Smooth muscle cell (in vitro differentiated cells): ENCODE measurements at regions not wholly inside any gene's neighbourhood (a gene's known extent, or its start where the extent isn't known, plus 50 kb on each side); places are given as distances from the start of the nearest gene placed in this dataset.

ENCODE experiments used
- DNase-seq: peaks from one replicate; lab custom pipeline; 2025; ENCODE audit not compliant: unreplicated experiment; lab: John Stamatoyannopoulos, UW
- H2AFZ ChIP-seq: fragments of 200-600 bp; sonication (generic); 2 replicates; pipeline ENCODE4 v1.6.0; 2016; ENCODE audit warnings: antibody characterized with exemption, low read depth, mild to moderate bottlenecking
- H3F3A ChIP-seq: fragments of 200-600 bp; sonication (generic); 2 replicates; pipeline ENCODE4 v1.6.0; 2017; ENCODE audit warnings: antibody characterized with exemption, low read depth
- H3K27ac ChIP-seq: fragments of 200-600 bp; sonication (generic); 2 replicates; pipeline ENCODE4 v1.5.1; 2016; ENCODE audit warnings: low read depth, mild to moderate bottlenecking
- H3K27me3 ChIP-seq: fragments of 200-600 bp; sonication (generic); 2 replicates; pipeline ENCODE4 v1.6.1; 2016; ENCODE audit warnings: low read depth, mild to moderate bottlenecking
- H3K36me3 ChIP-seq: fragments of 200-600 bp; sonication (generic); 2 replicates; pipeline ENCODE4 v1.5.1; 2016; ENCODE audit warnings: low read depth
- H3K4me1 ChIP-seq: fragments of 200-600 bp; sonication (generic); 2 replicates; pipeline ENCODE4 v1.5.1; 2016; ENCODE audit warnings: low read depth
- H3K4me2 ChIP-seq: fragments of 200-600 bp; sonication (generic); 2 replicates; pipeline ENCODE4 v1.6.0; 2016; ENCODE audit warnings: mild to moderate bottlenecking
- H3K4me3 ChIP-seq: fragments of 200-600 bp; sonication (generic); 2 replicates; pipeline ENCODE4 v1.5.1; 2016; ENCODE audit warnings: mild to moderate bottlenecking
- H3K79me2 ChIP-seq: fragments of 200-600 bp; sonication (generic); 2 replicates; pipeline ENCODE4 v1.6.0; 2016; ENCODE audit warnings: low read depth, mild to moderate bottlenecking
- H3K9ac ChIP-seq: fragments of 200-600 bp; sonication (generic); 2 replicates; pipeline ENCODE4 v1.6.0; 2016; ENCODE audit warnings: low read depth
- H3K9me3 ChIP-seq: fragments of 200-600 bp; sonication (generic); replicated peaks from 2 replicates; pipeline ENCODE4 v1.5.1; 2016; ENCODE audit warnings: low read depth
- H4K20me1 ChIP-seq: fragments of 200-600 bp; sonication (generic); 2 replicates; pipeline ENCODE4 v1.6.0; 2016; ENCODE audit warnings: low read depth
- WGBS: methylation state at CpG from one replicate; pipeline ENCODE4 v1.1.7; 2016; ENCODE audit warnings: low lambda C conversion rate; 5-methylcytosine and 5-hydroxymethylcytosine counted together
- TF ChIP-seq, protein P1 (sequence below): fragments of 200-600 bp; sonication (generic); IDR thresholded peaks from 2 replicates; pipeline ENCODE4 v1.5.1; 2017; ENCODE audit warnings: borderline replicate concordance, mild to moderate bottlenecking, antibody characterized with exemption; ENCODE audit not compliant: insufficient read depth, poor library complexity, severe bottlenecking

GRCh38 chr2:45315861-45316260, 295.2 kb downstream of the SRBD1 start:
- Histone ChIP-seq H4K20me1 (no peaks in the 10 kb centered on the region), H3K27me3 (no peaks in the 10 kb centered on the region), H3K36me3 (no peaks in the 10 kb centered on the region), H2AFZ (no peak overlapping the region), H3F3A (no peaks in the 10 kb centered on the region), H3K9me3 (no peaks in the 10 kb centered on the region), H3K9ac (no peak overlapping the region), H3K4me1 (no peaks in the 10 kb centered on the region), H3K27ac (no peak overlapping the region), H3K4me2 (no peak overlapping the region), H3K79me2 (no peaks in the 10 kb centered on the region), H3K4me3 (no peak overlapping the region)
- TF ChIP-seq, protein P1, sequence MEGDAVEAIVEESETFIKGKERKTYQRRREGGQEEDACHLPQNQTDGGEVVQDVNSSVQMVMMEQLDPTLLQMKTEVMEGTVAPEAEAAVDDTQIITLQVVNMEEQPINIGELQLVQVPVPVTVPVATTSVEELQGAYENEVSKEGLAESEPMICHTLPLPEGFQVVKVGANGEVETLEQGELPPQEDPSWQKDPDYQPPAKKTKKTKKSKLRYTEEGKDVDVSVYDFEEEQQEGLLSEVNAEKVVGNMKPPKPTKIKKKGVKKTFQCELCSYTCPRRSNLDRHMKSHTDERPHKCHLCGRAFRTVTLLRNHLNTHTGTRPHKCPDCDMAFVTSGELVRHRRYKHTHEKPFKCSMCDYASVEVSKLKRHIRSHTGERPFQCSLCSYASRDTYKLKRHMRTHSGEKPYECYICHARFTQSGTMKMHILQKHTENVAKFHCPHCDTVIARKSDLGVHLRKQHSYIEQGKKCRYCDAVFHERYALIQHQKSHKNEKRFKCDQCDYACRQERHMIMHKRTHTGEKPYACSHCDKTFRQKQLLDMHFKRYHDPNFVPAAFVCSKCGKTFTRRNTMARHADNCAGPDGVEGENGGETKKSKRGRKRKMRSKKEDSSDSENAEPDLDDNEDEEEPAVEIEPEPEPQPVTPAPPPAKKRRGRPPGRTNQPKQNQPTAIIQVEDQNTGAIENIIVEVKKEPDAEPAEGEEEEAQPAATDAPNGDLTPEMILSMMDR: no peak
- 42% methylated on average over 3 of the region's 3 CpGs for WGBS
- DNase-seq: no peak

GRCh38 chr2:45312275-45312674, 298.8 kb downstream of the SRBD1 start:
- Histone ChIP-seq H3F3A (no peaks in the 10 kb centered on the region), H3K27ac (no peak overlapping the region), H3K4me1 (no peaks in the 10 kb centered on the region), H3K79me2 (no peaks in the 10 kb centered on the region), H3K27me3 (no peaks in the 10 kb centered on the region), H3K4me3 (no peak overlapping the region), H3K9ac (no peak overlapping the region), H3K36me3 (no peaks in the 10 kb centered on the region), H3K4me2 (no peak overlapping the region), H3K9me3 (no peaks in the 10 kb centered on the region), H4K20me1 (no peaks in the 10 kb centered on the region), H2AFZ (no peak overlapping the region)
- TF ChIP-seq, protein P1: no peak
- 94% methylated on average over 7 of the region's 7 CpGs for WGBS
- DNase-seq: no peak

DNA sequence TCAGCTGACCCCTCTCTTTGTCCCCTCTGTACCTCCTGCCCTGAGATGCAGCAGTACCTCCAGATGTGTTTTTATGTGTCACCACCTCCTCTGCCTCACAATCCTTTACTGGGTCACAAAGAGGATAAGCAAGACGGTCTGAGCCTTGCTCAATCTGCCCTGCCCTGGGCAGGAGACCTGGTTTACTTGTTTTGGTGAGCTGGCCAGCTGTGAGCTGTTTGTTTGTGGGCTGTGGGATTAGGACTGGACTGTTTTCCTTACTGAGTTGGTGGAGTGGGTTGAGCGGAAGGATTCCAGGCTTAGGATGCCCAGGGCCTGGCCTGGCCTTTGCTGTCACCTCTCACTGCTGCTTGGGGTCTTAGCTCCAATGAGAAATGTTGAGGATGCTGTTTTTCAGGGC, 299.5 kb downstream of the SRBD1 start:
- WGBS: 50% methylated on average over 2 of the region's 2 CpGs
- Histone ChIP-seq H3K27ac (no peak overlapping the region), H2AFZ (no peak overlapping the region), H3K79me2 (no peaks in the 10 kb centered on the region), H3K4me1 (no peaks in the 10 kb centered on the region), H3K9me3 (no peaks in the 10 kb centered on the region), H3K4me2 (no peak overlapping the region), H3K36me3 (no peaks in the 10 kb centered on the region), H3K9ac (no peak overlapping the region), H4K20me1 (no peaks in the 10 kb centered on the region), H3K27me3 (no peaks in the 10 kb centered on the region), H3F3A (no peaks in the 10 kb centered on the region), H3K4me3 (no peak overlapping the region)
- DNase-seq: no peak
- TF ChIP-seq, protein P1: no peak

DNA sequence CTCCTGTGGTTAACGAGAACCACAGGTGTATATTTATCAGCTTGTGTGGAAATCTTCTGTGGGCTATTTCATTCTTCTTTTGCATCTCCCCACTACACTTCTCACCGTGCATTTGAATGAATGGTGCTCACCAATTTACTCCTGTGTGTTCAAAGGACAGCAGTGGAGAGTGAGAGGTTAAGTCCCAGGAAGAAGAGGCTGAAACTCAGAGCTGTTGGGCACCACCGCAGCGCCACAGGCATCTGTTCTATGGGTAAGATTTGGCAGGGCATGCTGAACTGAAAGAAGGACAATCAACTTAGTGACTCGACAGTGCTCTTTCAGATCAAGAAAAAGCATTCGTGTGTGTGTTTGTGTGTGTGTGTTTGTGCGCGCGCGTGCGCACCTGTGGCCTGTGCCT, 297.9 kb upstream of the SIX2 start:
- Histone ChIP-seq H3F3A (no peaks in the 10 kb centered on the region), H3K79me2 (no peaks in the 10 kb centered on the region), H3K4me2 (no peak overlapping the region), H3K9ac (no peak overlapping the region), H3K36me3 (no peaks in the 10 kb centered on the region), H3K9me3 (no peaks in the 10 kb centered on the region), H2AFZ (no peak overlapping the region), H4K20me1 (no peaks in the 10 kb centered on the region), H3K27ac (no peak overlapping the region), H3K27me3 (peaks cover 16% of the 10 kb centered on the region), H3K4me1 (no peaks in the 10 kb centered on the region), H3K4me3 (no peak overlapping the region)
- TF ChIP-seq, protein P1: no peak
- WGBS: 94% methylated on average over 11 of the region's 11 CpGs
- no peak for DNase-seq
